CD4-positive, alpha-beta memory T cell (primary cell): ENCODE measurements at regions not wholly inside any gene's neighbourhood (a gene's known extent, or its start where the extent isn't known, plus 50 kb on each side); places are given as distances from the start of the nearest gene placed in this dataset.

Source experiments
- CTCF ChIA-PET: fragments of 350-600 bp; sonication (Branson Sonifier 250); formaldehyde crosslinking; loops from one replicate; lab custom pipeline; 2021; ENCODE audit warnings: inconsistent platforms; ENCODE audit not compliant: partially characterized antibody; lab: Charles Lee
- POLR2A ChIA-PET: fragments of 350-600 bp; sonication (Branson Sonifier 250); formaldehyde crosslinking; loops from one replicate; lab custom pipeline; 2021; ENCODE audit not compliant: partially characterized antibody; lab: Charles Lee
- DNase-seq, 5 donors: peaks; one replicate each; pipeline versions ENCODE4 v3.0.0 to v3.0.0-alpha.2; 2020 to 2022; ENCODE audit warnings: mixed read lengths in 1 of 5
- H3K27ac ChIP-seq: one replicate; pipeline ENCODE4 v1.7.0; 2013; ENCODE audit warnings: low read depth, low read length
- H3K27me3 ChIP-seq: 2 replicates; pipeline ENCODE4 v1.7.0; 2013; ENCODE audit warnings: mild to moderate bottlenecking, low read length, moderate library complexity; ENCODE audit not compliant: insufficient read depth
- H3K36me3 ChIP-seq: 2 replicates; pipeline ENCODE4 v1.7.0; 2013; ENCODE audit warnings: mild to moderate bottlenecking, low read length, moderate library complexity; ENCODE audit not compliant: insufficient read depth
- H3K4me1 ChIP-seq: 2 replicates; pipeline ENCODE4 v1.7.0; 2013; ENCODE audit warnings: mild to moderate bottlenecking, low read length, moderate library complexity; ENCODE audit not compliant: insufficient read depth
- H3K4me3 ChIP-seq, 2 donors: one replicate each; pipeline ENCODE4 v1.7.0; 2013; ENCODE audit warnings: low read length in 2 of 2, mild to moderate bottlenecking in 1 of 2
- H3K9me3 ChIP-seq, 2 donors: one replicate each; pipeline ENCODE4 v1.7.0; 2013; ENCODE audit warnings: low read length in 2 of 2, control low read depth in 1 of 2; ENCODE audit not compliant: control insufficient read depth in 1 of 2
- H3K27ac Mint-ChIP-seq, 7 donors: one replicate each; pipeline ENCODE4 v1.8.0; 2020 to 2021; ENCODE audit warnings: mixed read lengths in 7 of 7, mild to moderate bottlenecking in 6 of 7, inconsistent platforms in 3 of 7, moderate library complexity in 3 of 7
- H3K27me3 Mint-ChIP-seq, 2 donors: one replicate each; pipeline ENCODE4 v1.8.0; 2020 to 2021; ENCODE audit warnings: mixed read lengths in 2 of 2
- H3K36me3 Mint-ChIP-seq, 2 donors: one replicate each; pipeline ENCODE4 v1.8.0; 2020 to 2021; ENCODE audit warnings: mixed read lengths in 2 of 2, inconsistent platforms in 1 of 2, mild to moderate bottlenecking in 1 of 2
- H3K4me1 Mint-ChIP-seq, 4 donors: one replicate each; pipeline ENCODE4 v1.8.0; 2020 to 2021; ENCODE audit warnings: mixed read lengths in 4 of 4, mild to moderate bottlenecking in 1 of 4
- H3K4me3 Mint-ChIP-seq, 8 donors: one replicate each; pipeline ENCODE4 v1.8.0; 2020 to 2021; ENCODE audit warnings: mixed read lengths in 8 of 8, mild to moderate bottlenecking in 7 of 8, moderate library complexity in 6 of 8, inconsistent platforms in 3 of 8
- H3K9me3 Mint-ChIP-seq, 8 donors: one replicate each; pipeline ENCODE4 v1.8.0; 2020 to 2021; ENCODE audit warnings: mixed read lengths in 8 of 8, mild to moderate bottlenecking in 5 of 8, inconsistent platforms in 3 of 8, moderate library complexity in 1 of 8
- intact Hi-C: fragments of 100-400 bp; cut with micrococcal nuclease; formaldehyde crosslinking; loops from one replicate; pipeline ENCODE4 v1.15.1; 2023

DNA sequence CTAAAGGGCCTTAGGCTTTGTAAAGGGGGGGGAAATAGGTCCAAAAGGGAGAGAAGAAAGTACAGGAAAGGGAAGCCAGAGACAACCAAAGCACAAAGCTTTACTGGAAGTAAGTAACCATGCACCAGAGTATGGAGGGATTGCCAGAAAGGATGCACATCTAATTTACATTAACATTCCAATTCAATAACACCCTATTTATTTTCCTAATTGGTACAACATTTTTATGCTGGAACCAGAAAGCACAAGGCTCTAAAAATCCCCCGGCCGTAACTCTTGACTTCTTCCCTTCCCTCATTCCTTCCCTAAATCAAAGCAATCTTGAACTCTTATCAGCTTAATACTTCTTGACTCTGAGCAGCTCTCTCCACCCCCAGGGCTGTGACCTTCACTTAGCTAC is 400.0 kb upstream of the CELF2 start:
- Histone ChIP-seq H3K27ac (no peak overlapping the region), H3K4me3 (no peak overlapping the region), H3K36me3 (no peaks in the 10 kb centered on the region), H3K4me1 (no peaks in the 10 kb centered on the region), H3K9me3 (no peaks in the 10 kb centered on the region), H3K27me3 (no peaks in the 10 kb centered on the region)
- DNase-seq: no peak
- intact Hi-C loops: no loop called here
- Mint-ChIP-seq H3K4me1 (no peaks in the 10 kb centered on the region), H3K36me3 (no peaks in the 10 kb centered on the region), H3K27me3 (peaks cover 4 to 5% of the 10 kb centered on the region in 2 donors), H3K4me3 (no peak overlapping the region), H3K9me3 (peaks cover 0 to 4% (median 2%) of the 10 kb centered on the region in 8 donors), H3K27ac (no peak overlapping the region)
- ChIA-PET CTCF (no interaction called here), POLR2A (no interaction called here)

- POLR2A ChIA-PET: no interaction called here
- CTCF ChIA-PET: no interaction called here
Observed at GRCh38 chr10:10618139-10618538, 399.5 kb upstream of the CELF2 start.

DNA sequence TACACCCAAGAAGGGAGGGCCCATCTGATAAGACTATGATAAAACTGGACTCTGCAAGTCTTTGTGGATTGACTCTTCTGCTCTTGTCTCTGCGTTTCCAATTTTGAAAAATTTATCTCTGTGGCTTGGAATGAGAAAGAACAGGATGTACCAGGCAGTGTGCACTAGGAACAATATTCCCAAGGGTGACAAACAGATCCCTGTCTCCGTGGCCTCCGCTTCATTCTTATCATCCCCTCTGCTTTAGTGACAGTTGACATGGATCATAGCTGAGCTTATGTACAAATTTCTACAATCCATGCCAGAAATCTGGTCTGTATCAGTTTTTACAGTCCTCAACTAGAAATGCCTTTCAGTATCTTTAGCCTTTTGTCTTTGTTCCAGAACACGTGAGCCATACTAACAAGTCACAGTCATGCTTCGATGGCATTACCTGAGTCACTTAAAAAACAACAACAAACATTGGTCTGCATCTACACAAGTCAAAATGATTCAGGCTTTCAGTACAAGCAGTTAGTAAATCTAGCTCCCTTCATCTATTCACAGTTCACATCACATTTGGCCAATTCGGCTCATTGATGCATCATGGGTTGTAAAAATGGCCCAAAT is 393.6 kb upstream of the CELF2 start:
- CTCF ChIA-PET: no interaction called here
- no peak overlapping the region for H3K4me3 Mint-ChIP-seq

More at GRCh38 chr10:10618139-10618538, 399.5 kb upstream of the CELF2 start:
- no peaks in the 10 kb centered on the region for H3K9me3 ChIP-seq
- Mint-ChIP-seq H3K4me3 (no peak overlapping the region), H3K36me3 (no peaks in the 10 kb centered on the region), H3K27me3 (peaks cover 4 to 5% of the 10 kb centered on the region in 2 donors), H3K4me1 (no peaks in the 10 kb centered on the region), H3K27ac (no peak overlapping the region), H3K9me3 (peaks cover 0 to 4% (median 2%) of the 10 kb centered on the region in 8 donors)
- no peaks in the 10 kb centered on the region for H3K27me3 ChIP-seq
- no peaks in the 10 kb centered on the region for H3K4me1 ChIP-seq
- H3K27ac ChIP-seq: no peak overlapping the region
- no peak overlapping the region for H3K4me3 ChIP-seq
- intact Hi-C loops: no loop called here
- no peaks in the 10 kb centered on the region for H3K36me3 ChIP-seq
- no peak for DNase-seq

GRCh38 chr10:10624567-10624962 is 393.1 kb upstream of the CELF2 start:
- DNase-seq: no peak
- Histone ChIP-seq H3K4me3 (no peak overlapping the region), H3K36me3 (no peaks in the 10 kb centered on the region), H3K4me1 (no peaks in the 10 kb centered on the region), H3K9me3 (no peaks in the 10 kb centered on the region), H3K27me3 (no peaks in the 10 kb centered on the region), H3K27ac (no peak overlapping the region)
- Mint-ChIP-seq H3K36me3 (no peaks in the 10 kb centered on the region), H3K27me3 (peaks cover 1 to 3% of the 10 kb centered on the region in 2 donors), H3K9me3 (peaks cover 0 to 2% (median 0%) of the 10 kb centered on the region in 8 donors), H3K27ac (no peak overlapping the region), H3K4me1 (no peaks in the 10 kb centered on the region), H3K4me3 (no peak overlapping the region)
- intact Hi-C loops: no loop called here
- ChIA-PET POLR2A (no interaction called here), CTCF (no interaction called here)

More for the DNA sequence above, 393.6 kb upstream of the CELF2 start:
- Mint-ChIP-seq H3K27ac (no peak overlapping the region), H3K9me3 (no peaks in the 10 kb centered on the region), H3K27me3 (peaks cover 0 to 3% of the 10 kb centered on the region in 2 donors), H3K4me1 (no peaks in the 10 kb centered on the region), H3K36me3 (no peaks in the 10 kb centered on the region)
- intact Hi-C loops: no loop called here
- H3K4me3 ChIP-seq: no peak overlapping the region
- H3K27me3 ChIP-seq: no peaks in the 10 kb centered on the region
- no peaks in the 10 kb centered on the region for H3K36me3 ChIP-seq
- no peaks in the 10 kb centered on the region for H3K4me1 ChIP-seq
- no peaks in the 10 kb centered on the region for H3K9me3 ChIP-seq
- POLR2A ChIA-PET: no interaction called here
- H3K27ac ChIP-seq: no peak overlapping the region
- no peak for DNase-seq

GRCh38 chr10:10625491-10625890 is 392.2 kb upstream of the CELF2 start:
- CTCF ChIA-PET: no interaction called here
- Mint-ChIP-seq H3K9me3 (peaks cover 0 to 2% (median 0%) of the 10 kb centered on the region in 8 donors), H3K4me3 (no peak overlapping the region), H3K27ac (no peak overlapping the region), H3K27me3 (peaks cover 2 to 6% of the 10 kb centered on the region in 2 donors), H3K4me1 (no peaks in the 10 kb centered on the region), H3K36me3 (no peaks in the 10 kb centered on the region)
- POLR2A ChIA-PET: no interaction called here
- no peaks in the 10 kb centered on the region for H3K9me3 ChIP-seq
- no peak for DNase-seq
- H3K27ac ChIP-seq: no peak overlapping the region
- no peaks in the 10 kb centered on the region for H3K36me3 ChIP-seq
- no peak overlapping the region for H3K4me3 ChIP-seq
- no peaks in the 10 kb centered on the region for H3K4me1 ChIP-seq
- intact Hi-C loops: no loop called here
- no peaks in the 10 kb centered on the region for H3K27me3 ChIP-seq

GRCh38 chr10:10626734-10627133 is 390.9 kb upstream of the CELF2 start:
- ChIA-PET POLR2A (interaction anchor here (0.6 kb wide), 1 partner anchor 92 kb away, joined by 3 read pairs; no protein-coding TSS in a partner anchor), CTCF (no interaction called here)
- Histone ChIP-seq H3K4me3 (no peak overlapping the region), H3K4me1 (no peaks in the 10 kb centered on the region), H3K27ac (no peak overlapping the region), H3K36me3 (no peaks in the 10 kb centered on the region), H3K27me3 (no peaks in the 10 kb centered on the region), H3K9me3 (no peaks in the 10 kb centered on the region)
- H3K27me3 Mint-ChIP-seq: peaks cover 5 to 7% of the 10 kb centered on the region in 2 donors
- intact Hi-C loops: no loop called here
- H3K9me3 Mint-ChIP-seq: peaks cover 0 to 2% (median 0%) of the 10 kb centered on the region in 8 donors
- no peaks in the 10 kb centered on the region for H3K36me3 Mint-ChIP-seq
- no peak for DNase-seq
- H3K4me3 Mint-ChIP-seq: no peak overlapping the region
- no peaks in the 10 kb centered on the region for H3K4me1 Mint-ChIP-seq
- no peak overlapping the region for H3K27ac Mint-ChIP-seq

DNA sequence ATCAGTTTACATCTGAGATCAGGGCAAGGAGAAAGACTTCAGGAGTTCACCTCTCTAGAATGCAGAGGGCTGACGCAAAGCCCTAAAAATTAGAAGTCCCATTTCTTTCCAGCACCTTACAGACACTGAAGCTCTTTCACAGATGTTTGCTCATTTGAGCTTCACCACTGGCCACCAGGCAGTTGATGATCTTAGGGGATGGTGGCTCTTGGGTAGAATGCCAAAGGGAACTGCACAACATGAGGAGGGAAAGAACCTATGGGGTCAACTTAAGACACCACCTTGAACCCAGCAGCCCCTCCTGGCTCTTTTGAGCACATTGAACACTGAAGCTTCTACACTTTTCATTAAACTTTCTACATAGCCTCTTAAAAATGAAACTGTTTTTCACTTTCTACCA is 390.3 kb upstream of the CELF2 start:
- Mint-ChIP-seq H3K27ac (no peak overlapping the region), H3K36me3 (no peaks in the 10 kb centered on the region), H3K4me3 (no peak overlapping the region), H3K4me1 (no peaks in the 10 kb centered on the region), H3K27me3 (peaks cover 5 to 7% of the 10 kb centered on the region in 2 donors), H3K9me3 (peaks cover 0 to 2% (median 0%) of the 10 kb centered on the region in 8 donors)
- Histone ChIP-seq H3K9me3 (no peaks in the 10 kb centered on the region), H3K27me3 (no peaks in the 10 kb centered on the region), H3K4me3 (no peak overlapping the region), H3K27ac (no peak overlapping the region), H3K4me1 (no peaks in the 10 kb centered on the region), H3K36me3 (no peaks in the 10 kb centered on the region)
- ChIA-PET POLR2A (no interaction called here), CTCF (no interaction called here)
- intact Hi-C loops: no loop called here
- DNase-seq: no peak
